ENCODE measurements at regions not wholly inside any gene's neighbourhood (a gene's known extent, or its start where the extent isn't known, plus 50 kb on each side); places are given as distances from the start of the nearest gene placed in this dataset.

GRCh38 chr13:76329004-76329403, 557.2 kb downstream of the KCTD12 start:
- TF ChIP-seq, protein P1, sequence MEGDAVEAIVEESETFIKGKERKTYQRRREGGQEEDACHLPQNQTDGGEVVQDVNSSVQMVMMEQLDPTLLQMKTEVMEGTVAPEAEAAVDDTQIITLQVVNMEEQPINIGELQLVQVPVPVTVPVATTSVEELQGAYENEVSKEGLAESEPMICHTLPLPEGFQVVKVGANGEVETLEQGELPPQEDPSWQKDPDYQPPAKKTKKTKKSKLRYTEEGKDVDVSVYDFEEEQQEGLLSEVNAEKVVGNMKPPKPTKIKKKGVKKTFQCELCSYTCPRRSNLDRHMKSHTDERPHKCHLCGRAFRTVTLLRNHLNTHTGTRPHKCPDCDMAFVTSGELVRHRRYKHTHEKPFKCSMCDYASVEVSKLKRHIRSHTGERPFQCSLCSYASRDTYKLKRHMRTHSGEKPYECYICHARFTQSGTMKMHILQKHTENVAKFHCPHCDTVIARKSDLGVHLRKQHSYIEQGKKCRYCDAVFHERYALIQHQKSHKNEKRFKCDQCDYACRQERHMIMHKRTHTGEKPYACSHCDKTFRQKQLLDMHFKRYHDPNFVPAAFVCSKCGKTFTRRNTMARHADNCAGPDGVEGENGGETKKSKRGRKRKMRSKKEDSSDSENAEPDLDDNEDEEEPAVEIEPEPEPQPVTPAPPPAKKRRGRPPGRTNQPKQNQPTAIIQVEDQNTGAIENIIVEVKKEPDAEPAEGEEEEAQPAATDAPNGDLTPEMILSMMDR (IDR thresholded peaks at IDR 0.05; ENCODE audit: low read depth, low read length): no peak
- no peak for DNase-seq (ENCODE audit: extremely low read depth, low read depth)

DNA sequence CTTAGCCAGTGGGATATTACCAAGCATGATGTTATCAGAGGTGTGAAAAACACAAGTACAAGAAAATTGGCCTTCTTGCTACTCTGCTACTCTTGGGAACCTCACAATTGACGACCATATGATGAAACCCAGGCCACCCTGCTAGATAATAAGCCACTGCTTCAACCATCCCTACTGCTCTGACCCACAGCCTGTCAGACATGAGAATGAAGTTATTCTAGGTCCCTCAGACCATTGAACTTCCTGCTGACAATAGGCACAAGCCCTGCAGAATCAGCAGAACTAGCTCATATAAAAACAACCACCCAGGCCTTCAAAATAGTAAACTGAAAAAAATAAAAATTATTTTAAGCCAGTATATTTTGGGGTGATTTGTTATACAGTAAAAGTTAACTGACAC, 559.9 kb downstream of the KCTD12 start:
- no peak for DNase-seq (ENCODE audit: extremely low read depth, low read depth)
- TF ChIP-seq, protein P1 (IDR thresholded peaks at IDR 0.05; ENCODE audit: low read depth, low read length): no peak

- no peak for DNase-seq (ENCODE audit: extremely low read depth, low read depth)
- TF ChIP-seq, protein P1 (IDR thresholded peaks at IDR 0.05; ENCODE audit: low read depth, low read length): no peak
These were observed 566.3 kb downstream of the KCTD12 start for GRCh38 chr13:76319921-76320320.

DNA sequence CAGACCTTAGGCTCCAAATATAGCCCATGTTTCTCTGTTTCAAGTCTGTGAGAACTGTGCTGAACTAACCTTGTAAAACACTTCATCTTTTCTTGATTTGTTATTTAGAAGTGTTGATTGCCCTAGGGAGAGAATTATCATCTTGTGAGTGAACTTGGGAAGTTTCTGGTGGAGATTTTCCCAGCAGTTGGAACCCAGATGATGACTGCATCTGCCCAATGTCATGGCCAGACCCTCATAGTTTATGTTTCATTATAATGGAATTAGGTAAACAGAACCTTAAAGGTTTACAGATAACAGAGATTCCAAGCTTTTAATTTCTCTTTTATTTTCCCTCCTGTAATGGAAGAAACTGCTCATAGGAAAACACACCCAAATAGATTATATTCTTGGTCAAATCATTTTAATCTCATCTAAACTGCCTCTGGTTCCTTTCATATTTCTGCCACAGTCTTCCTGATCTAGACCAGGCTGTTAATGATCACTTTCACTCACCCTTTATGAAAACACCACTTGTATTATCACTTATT, 569.1 kb downstream of the KCTD12 start:
- TF ChIP-seq, protein P1 (IDR thresholded peaks at IDR 0.05; ENCODE audit: low read depth, low read length): no peak
- DNase-seq (ENCODE audit: extremely low read depth, low read depth): no peak

- TF ChIP-seq, protein P1 (IDR thresholded peaks at IDR 0.05; ENCODE audit: low read depth, low read length): no peak
- no peak for DNase-seq (ENCODE audit: extremely low read depth, low read depth)
These were observed 571.7 kb downstream of the KCTD12 start for GRCh38 chr13:76314495-76314894.

- DNase-seq (ENCODE audit: extremely low read depth, low read depth): no peak
- TF ChIP-seq, protein P1 (IDR thresholded peaks at IDR 0.05; ENCODE audit: low read depth, low read length): no peak
These were observed 579.1 kb downstream of the KCTD12 start for GRCh38 chr13:76307142-76307541.

- DNase-seq (ENCODE audit: extremely low read depth, low read depth): no peak
- TF ChIP-seq, protein P1 (IDR thresholded peaks at IDR 0.05; ENCODE audit: low read depth, low read length): no peak
These were observed 585.5 kb downstream of the KCTD12 start for GRCh38 chr13:76300688-76301087.
